CD4-positive, alpha-beta memory T cell (primary cell): ENCODE measurements at regions not wholly inside any gene's neighbourhood (a gene's known extent, or its start where the extent isn't known, plus 50 kb on each side); places are given as distances from the start of the nearest gene placed in this dataset.

Source experiments
- CTCF ChIA-PET: fragments of 350-600 bp; sonication (Branson Sonifier 250); formaldehyde crosslinking; loops from one replicate; lab custom pipeline; 2021; ENCODE audit warnings: inconsistent platforms; ENCODE audit not compliant: partially characterized antibody; lab: Charles Lee
- POLR2A ChIA-PET: fragments of 350-600 bp; sonication (Branson Sonifier 250); formaldehyde crosslinking; loops from one replicate; lab custom pipeline; 2021; ENCODE audit not compliant: partially characterized antibody; lab: Charles Lee
- DNase-seq, 5 donors: peaks; one replicate each; pipeline versions ENCODE4 v3.0.0 to v3.0.0-alpha.2; 2020 to 2022; ENCODE audit warnings: mixed read lengths in 1 of 5
- H3K27ac ChIP-seq: one replicate; pipeline ENCODE4 v1.7.0; 2013; ENCODE audit warnings: low read depth, low read length
- H3K27me3 ChIP-seq: 2 replicates; pipeline ENCODE4 v1.7.0; 2013; ENCODE audit warnings: mild to moderate bottlenecking, low read length, moderate library complexity; ENCODE audit not compliant: insufficient read depth
- H3K36me3 ChIP-seq: 2 replicates; pipeline ENCODE4 v1.7.0; 2013; ENCODE audit warnings: mild to moderate bottlenecking, low read length, moderate library complexity; ENCODE audit not compliant: insufficient read depth
- H3K4me1 ChIP-seq: 2 replicates; pipeline ENCODE4 v1.7.0; 2013; ENCODE audit warnings: mild to moderate bottlenecking, low read length, moderate library complexity; ENCODE audit not compliant: insufficient read depth
- H3K4me3 ChIP-seq, 2 donors: one replicate each; pipeline ENCODE4 v1.7.0; 2013; ENCODE audit warnings: low read length in 2 of 2, mild to moderate bottlenecking in 1 of 2
- H3K9me3 ChIP-seq, 2 donors: one replicate each; pipeline ENCODE4 v1.7.0; 2013; ENCODE audit warnings: low read length in 2 of 2, control low read depth in 1 of 2; ENCODE audit not compliant: control insufficient read depth in 1 of 2
- H3K27ac Mint-ChIP-seq, 7 donors: one replicate each; pipeline ENCODE4 v1.8.0; 2020 to 2021; ENCODE audit warnings: mixed read lengths in 7 of 7, mild to moderate bottlenecking in 6 of 7, inconsistent platforms in 3 of 7, moderate library complexity in 3 of 7
- H3K27me3 Mint-ChIP-seq, 2 donors: one replicate each; pipeline ENCODE4 v1.8.0; 2020 to 2021; ENCODE audit warnings: mixed read lengths in 2 of 2
- H3K36me3 Mint-ChIP-seq, 2 donors: one replicate each; pipeline ENCODE4 v1.8.0; 2020 to 2021; ENCODE audit warnings: mixed read lengths in 2 of 2, inconsistent platforms in 1 of 2, mild to moderate bottlenecking in 1 of 2
- H3K4me1 Mint-ChIP-seq, 4 donors: one replicate each; pipeline ENCODE4 v1.8.0; 2020 to 2021; ENCODE audit warnings: mixed read lengths in 4 of 4, mild to moderate bottlenecking in 1 of 4
- H3K4me3 Mint-ChIP-seq, 8 donors: one replicate each; pipeline ENCODE4 v1.8.0; 2020 to 2021; ENCODE audit warnings: mixed read lengths in 8 of 8, mild to moderate bottlenecking in 7 of 8, moderate library complexity in 6 of 8, inconsistent platforms in 3 of 8
- H3K9me3 Mint-ChIP-seq, 8 donors: one replicate each; pipeline ENCODE4 v1.8.0; 2020 to 2021; ENCODE audit warnings: mixed read lengths in 8 of 8, mild to moderate bottlenecking in 5 of 8, inconsistent platforms in 3 of 8, moderate library complexity in 1 of 8
- intact Hi-C: fragments of 100-400 bp; cut with micrococcal nuclease; formaldehyde crosslinking; loops from one replicate; pipeline ENCODE4 v1.15.1; 2023

DNA sequence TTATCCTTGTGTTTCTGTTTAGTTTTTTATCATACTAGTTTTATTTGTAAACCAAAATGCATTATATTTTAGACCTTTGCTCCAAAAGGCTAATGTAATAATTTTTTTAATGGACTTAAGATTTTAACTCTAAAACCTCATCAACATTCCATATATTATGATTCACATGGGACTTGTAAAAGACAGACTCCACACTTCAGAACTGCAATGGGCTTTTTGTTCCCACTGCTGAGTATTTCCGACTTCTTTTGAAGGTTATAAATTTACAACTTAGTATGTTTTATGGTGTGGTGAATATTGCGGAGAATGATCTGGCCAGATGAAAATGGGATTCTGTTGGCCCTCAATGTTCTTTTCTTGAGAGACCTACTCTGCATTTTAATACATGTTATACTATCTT lies 678.5 kb downstream of the USP25 start:
- no peaks in the 10 kb centered on the region for H3K36me3 Mint-ChIP-seq

DNA sequence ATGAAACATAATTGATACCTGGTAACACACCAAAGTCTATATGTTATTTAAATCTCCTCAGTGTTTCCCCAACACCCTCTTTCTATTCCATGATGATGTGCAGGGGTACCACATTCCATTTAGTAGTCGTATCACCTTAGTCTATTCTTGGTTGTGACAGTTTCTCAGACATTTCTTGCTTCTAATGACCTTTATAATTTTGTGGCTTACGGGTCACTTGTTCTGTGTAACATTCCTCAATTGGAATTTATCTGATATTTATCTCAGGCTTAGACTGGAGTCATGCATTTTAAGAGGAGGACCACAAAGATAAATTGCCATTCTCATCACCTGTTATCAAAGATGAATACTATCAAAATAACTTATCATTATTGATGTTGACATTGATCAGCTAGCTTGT lies 679.6 kb downstream of the USP25 start:
- ChIA-PET POLR2A (no interaction called here), CTCF (no interaction called here)
- H3K36me3 ChIP-seq, result no peaks in the 10 kb centered on the region
- H3K27ac Mint-ChIP-seq, result no peak overlapping the region
- H3K9me3 Mint-ChIP-seq, result peaks cover 0 to 18% (median 2%) of the 10 kb centered on the region in 8 donors
- no peaks in the 10 kb centered on the region for H3K27me3 Mint-ChIP-seq
- H3K36me3 Mint-ChIP-seq, result no peaks in the 10 kb centered on the region
- H3K27me3 ChIP-seq, result no peaks in the 10 kb centered on the region
- no peaks in the 10 kb centered on the region for H3K4me1 Mint-ChIP-seq
- no peak overlapping the region for H3K4me3 ChIP-seq
- no peaks in the 10 kb centered on the region for H3K4me1 ChIP-seq
- no peak overlapping the region for H3K27ac ChIP-seq
- DNase-seq, result no peak
- H3K4me3 Mint-ChIP-seq, result no peak overlapping the region
- intact Hi-C loops, result no loop called here
- no peaks in the 10 kb centered on the region for H3K9me3 ChIP-seq

More for the DNA sequence above, 678.5 kb downstream of the USP25 start:
- ChIA-PET POLR2A (no interaction called here), CTCF (no interaction called here)
- H3K27ac Mint-ChIP-seq, result no peak overlapping the region
- Histone ChIP-seq H3K27me3 (no peaks in the 10 kb centered on the region), H3K27ac (no peak overlapping the region), H3K4me3 (no peak overlapping the region), H3K36me3 (no peaks in the 10 kb centered on the region), H3K4me1 (no peaks in the 10 kb centered on the region), H3K9me3 (no peaks in the 10 kb centered on the region)
- peaks cover 0 to 18% (median 3%) of the 10 kb centered on the region in 8 donors for H3K9me3 Mint-ChIP-seq
- no peak overlapping the region for H3K4me3 Mint-ChIP-seq
- no peaks in the 10 kb centered on the region for H3K4me1 Mint-ChIP-seq
- no peak for DNase-seq
- intact Hi-C loops, result no loop called here
- no peaks in the 10 kb centered on the region for H3K27me3 Mint-ChIP-seq

DNA sequence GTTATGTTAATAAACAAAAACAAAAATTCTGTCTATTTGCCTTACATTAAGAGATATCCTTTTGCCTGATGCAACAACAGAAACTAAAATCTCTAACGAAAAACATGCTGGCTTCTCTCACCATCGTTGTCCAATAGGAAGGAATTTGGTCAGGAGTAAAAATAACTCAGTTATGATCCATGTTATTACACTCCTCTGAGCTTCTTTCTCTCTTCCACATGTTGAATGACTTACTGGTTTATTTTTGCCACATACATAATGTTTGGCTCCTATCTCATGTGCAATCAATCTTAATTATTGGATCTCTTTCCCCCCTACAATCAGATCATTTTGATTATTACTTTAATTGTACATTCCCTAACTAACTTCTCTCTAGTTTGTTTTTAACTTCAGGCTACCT lies 688.4 kb downstream of the USP25 start:
- H3K4me1 Mint-ChIP-seq, result no peaks in the 10 kb centered on the region

DNA sequence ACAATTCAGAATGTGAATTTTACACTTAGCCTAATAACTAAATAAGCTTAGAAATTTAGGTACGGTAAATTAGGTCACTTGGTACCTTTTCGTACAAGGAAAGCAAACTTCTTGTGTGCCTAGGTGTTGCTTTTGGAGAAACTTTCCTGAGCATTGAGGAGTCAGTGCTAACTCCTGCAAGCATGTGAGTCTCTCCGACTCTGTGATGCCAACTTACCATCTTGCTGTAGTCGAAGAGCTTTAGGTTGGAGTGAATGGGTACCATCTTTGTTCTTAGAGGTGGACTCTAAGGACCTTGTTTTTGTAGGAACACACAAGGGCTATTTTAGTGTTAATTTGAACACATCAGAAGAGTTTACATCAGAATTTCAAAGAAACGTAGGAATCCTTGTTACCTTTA lies 688.9 kb downstream of the USP25 start:
- Mint-ChIP-seq H3K4me3 (no peak overlapping the region), H3K27ac (no peak overlapping the region), H3K9me3 (peaks cover 0 to 4% (median under 1%) of the 10 kb centered on the region in 8 donors), H3K27me3 (no peaks in the 10 kb centered on the region), H3K36me3 (no peaks in the 10 kb centered on the region), H3K4me1 (no peaks in the 10 kb centered on the region)
- Histone ChIP-seq H3K4me1 (no peaks in the 10 kb centered on the region), H3K9me3 (no peaks in the 10 kb centered on the region), H3K27me3 (no peaks in the 10 kb centered on the region), H3K4me3 (no peak overlapping the region), H3K27ac (no peak overlapping the region), H3K36me3 (no peaks in the 10 kb centered on the region)
- ChIA-PET CTCF (no interaction called here), POLR2A (no interaction called here)
- DNase-seq, result no peak
- intact Hi-C loops, result no loop called here

More for the DNA sequence above, 688.4 kb downstream of the USP25 start:
- no peak overlapping the region for H3K4me3 ChIP-seq
- Mint-ChIP-seq H3K9me3 (peaks cover 0 to 4% (median under 1%) of the 10 kb centered on the region in 8 donors), H3K27me3 (no peaks in the 10 kb centered on the region), H3K27ac (no peak overlapping the region), H3K36me3 (no peaks in the 10 kb centered on the region), H3K4me3 (no peak overlapping the region)
- intact Hi-C loops, result no loop called here
- CTCF ChIA-PET, result no interaction called here
- no peaks in the 10 kb centered on the region for H3K27me3 ChIP-seq
- no peaks in the 10 kb centered on the region for H3K4me1 ChIP-seq
- no peak overlapping the region for H3K27ac ChIP-seq
- DNase-seq, result no peak
- no peaks in the 10 kb centered on the region for H3K36me3 ChIP-seq
- H3K9me3 ChIP-seq, result no peaks in the 10 kb centered on the region
- POLR2A ChIA-PET, result no interaction called here

GRCh38 chr21:16419188-16419921 lies 689.6 kb downstream of the USP25 start:
- no peaks in the 10 kb centered on the region for H3K36me3 ChIP-seq
- DNase-seq, result no peak
- POLR2A ChIA-PET, result no interaction called here
- Mint-ChIP-seq H3K27ac (no peak overlapping the region), H3K36me3 (no peaks in the 10 kb centered on the region), H3K4me1 (no peaks in the 10 kb centered on the region), H3K4me3 (no peak overlapping the region), H3K9me3 (peaks cover 0 to 4% (median 0%) of the 10 kb centered on the region in 8 donors), H3K27me3 (no peaks in the 10 kb centered on the region)
- no peaks in the 10 kb centered on the region for H3K27me3 ChIP-seq
- no peaks in the 10 kb centered on the region for H3K4me1 ChIP-seq
- no peak overlapping the region for H3K27ac ChIP-seq
- intact Hi-C loops, result no loop called here
- CTCF ChIA-PET, result no interaction called here
- H3K9me3 ChIP-seq, result no peaks in the 10 kb centered on the region
- H3K4me3 ChIP-seq, result no peak overlapping the region

DNA sequence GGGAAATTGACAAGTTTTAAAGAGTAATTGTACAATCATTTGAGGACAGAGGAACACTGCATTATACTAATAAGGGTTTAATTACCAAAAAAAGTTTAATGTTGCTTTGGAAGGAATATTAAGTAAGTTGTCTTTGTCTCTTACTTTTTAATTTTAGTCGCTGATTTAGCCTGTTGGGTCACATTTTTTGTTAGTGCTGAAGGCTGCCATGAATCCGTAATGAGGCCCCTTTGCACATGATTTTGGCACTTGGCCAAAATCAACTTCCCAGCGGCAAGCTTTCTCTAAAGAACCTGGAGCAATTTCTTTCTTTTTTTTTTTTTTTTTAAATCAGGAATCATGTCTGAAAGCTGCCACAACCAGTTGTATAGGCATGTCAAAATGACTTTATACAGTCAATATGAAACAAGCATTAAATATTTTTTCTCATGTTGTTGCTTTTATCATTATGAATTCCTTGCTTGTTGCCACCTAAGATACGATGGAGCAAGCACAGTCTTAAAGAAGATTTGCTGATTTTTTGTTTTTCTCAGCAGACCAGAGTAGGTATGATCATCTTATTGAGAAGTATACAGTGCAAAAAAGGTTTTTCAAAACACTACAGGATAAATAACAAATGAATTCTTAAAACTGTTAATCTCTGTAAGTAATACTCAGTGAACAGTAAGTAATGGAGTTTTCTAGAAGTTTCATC lies 690.4 kb downstream of the USP25 start:
- Mint-ChIP-seq H3K4me1 (no peaks in the 10 kb centered on the region), H3K27ac (no peak overlapping the region), H3K9me3 (peaks cover 0 to 4% (median 0%) of the 10 kb centered on the region in 8 donors), H3K36me3 (no peaks in the 10 kb centered on the region), H3K4me3 (no peak overlapping the region), H3K27me3 (no peaks in the 10 kb centered on the region)
- no peak overlapping the region for H3K4me3 ChIP-seq
- CTCF ChIA-PET, result no interaction called here
- intact Hi-C loops, result no loop called here
- no peaks in the 10 kb centered on the region for H3K36me3 ChIP-seq
- H3K27me3 ChIP-seq, result no peaks in the 10 kb centered on the region
- no peak for DNase-seq
- no peak overlapping the region for H3K27ac ChIP-seq
- no peaks in the 10 kb centered on the region for H3K4me1 ChIP-seq
- POLR2A ChIA-PET, result no interaction called here
- no peaks in the 10 kb centered on the region for H3K9me3 ChIP-seq

GRCh38 chr21:16421007-16421406 lies 691.2 kb downstream of the USP25 start:
- intact Hi-C loops, result no loop called here
- ChIA-PET POLR2A (no interaction called here), CTCF (no interaction called here)
- no peaks in the 10 kb centered on the region for H3K36me3 Mint-ChIP-seq
- Histone ChIP-seq H3K4me3 (no peak overlapping the region), H3K36me3 (no peaks in the 10 kb centered on the region), H3K9me3 (no peaks in the 10 kb centered on the region), H3K4me1 (no peaks in the 10 kb centered on the region), H3K27me3 (no peaks in the 10 kb centered on the region), H3K27ac (no peak overlapping the region)
- H3K4me1 Mint-ChIP-seq, result no peaks in the 10 kb centered on the region
- peaks cover 0 to 4% (median 0%) of the 10 kb centered on the region in 8 donors for H3K9me3 Mint-ChIP-seq
- no peak overlapping the region for H3K27ac Mint-ChIP-seq
- no peak overlapping the region for H3K4me3 Mint-ChIP-seq
- DNase-seq, result no peak
- no peaks in the 10 kb centered on the region for H3K27me3 Mint-ChIP-seq
